WTC11 (cell line): ENCODE measurements at regions not wholly inside any gene's neighbourhood (a gene's known extent, or its start where the extent isn't known, plus 50 kb on each side); places are given as distances from the start of the nearest gene placed in this dataset.

Experiments
- ATAC-seq: fragments of 200-7000 bp; cut with Tn5 transposase; 2 replicates; pipeline ENCODE4 v1.10.0; 2021; ENCODE audit warnings: mild to moderate bottlenecking, moderate library complexity
- CTCF ChIA-PET: fragments of 300-600 bp; sonication (Branson Sonifier 250); formaldehyde crosslinking; loops from one replicate; lab custom pipeline; 2021; ENCODE audit warnings: antibody characterized with exemption; lab: Charles Lee
- POLR2A ChIA-PET: fragments of 350-600 bp; sonication (Branson Sonifier 250); formaldehyde crosslinking; loops from one replicate; lab custom pipeline; 2021; ENCODE audit warnings: antibody characterized with exemption; lab: Charles Lee
- DNase-seq: peaks from one replicate; pipeline ENCODE4 v3.0.0; 2021; ENCODE audit warnings: low spot score
- H3K27ac Mint-ChIP-seq: 2 replicates; pipeline ENCODE4 v1.8.0; 2021; ENCODE audit warnings: mixed read lengths
- H3K27me3 Mint-ChIP-seq: 2 replicates; pipeline ENCODE4 v1.8.0; 2021; ENCODE audit warnings: low read depth, mild to moderate bottlenecking, moderate library complexity, mixed read lengths
- H3K36me3 Mint-ChIP-seq: 2 replicates; pipeline ENCODE4 v1.8.0; 2021; ENCODE audit warnings: mixed read lengths
- H3K4me1 Mint-ChIP-seq: 2 replicates; pipeline ENCODE4 v1.8.0; 2022; ENCODE audit warnings: mixed read lengths
- H3K4me3 Mint-ChIP-seq: 2 replicates; pipeline ENCODE4 v1.8.0; 2021; ENCODE audit warnings: mild to moderate bottlenecking, moderate library complexity, mixed read lengths
- H3K9me3 Mint-ChIP-seq: 2 replicates; pipeline ENCODE4 v1.8.0; 2021; ENCODE audit warnings: mixed read lengths
- ATF1 ChIP-seq: sonication (generic); formaldehyde crosslinking; IDR thresholded peaks from 2 replicates; pipeline ENCODE4 v1.8.1; 2023; ENCODE audit warnings: mild to moderate bottlenecking, moderate library complexity, missing genetic modification reagents
- ATF3 ChIP-seq: sonication (generic); formaldehyde crosslinking; conservative IDR thresholded peaks from 2 replicates; pipeline ENCODE4 v1.8.1; 2022; ENCODE audit warnings: mild to moderate bottlenecking, missing genetic modification reagents
- CBFB ChIP-seq: sonication (generic); formaldehyde crosslinking; IDR thresholded peaks from 2 replicates; pipeline ENCODE4 v1.8.1; 2022; ENCODE audit warnings: mild to moderate bottlenecking, low read depth, missing genetic modification reagents
- CDX4 ChIP-seq: fragments of 250-450 bp; sonication (Bioruptor Pico); IDR thresholded peaks from 2 replicates; pipeline ENCODE4 v1.9.0; 2021; ENCODE audit warnings: moderate library complexity, mild to moderate bottlenecking, inconsistent platforms, borderline replicate concordance
- E2F1 ChIP-seq: sonication (generic); formaldehyde crosslinking; IDR thresholded peaks from 2 replicates; pipeline ENCODE4 v1.8.0; 2022; ENCODE audit warnings: mild to moderate bottlenecking, missing genetic modification reagents
- FOXK1 ChIP-seq: sonication (generic); formaldehyde crosslinking; IDR thresholded peaks from 2 replicates; pipeline ENCODE4 v1.8.0; 2022; ENCODE audit warnings: mild to moderate bottlenecking, moderate library complexity, missing genetic modification reagents
- FOXP4 ChIP-seq: sonication (generic); formaldehyde crosslinking; IDR thresholded peaks from 2 replicates; pipeline ENCODE4 v1.8.0; 2022; ENCODE audit warnings: mild to moderate bottlenecking, missing genetic modification reagents
- GABPB1 ChIP-seq: sonication (generic); formaldehyde crosslinking; IDR thresholded peaks from 2 replicates; pipeline ENCODE4 v1.8.1; 2023; ENCODE audit warnings: mild to moderate bottlenecking, missing genetic modification reagents
- IRF1 ChIP-seq: sonication (generic); formaldehyde crosslinking; IDR thresholded peaks from 2 replicates; pipeline ENCODE4 v1.8.0; 2023; ENCODE audit warnings: missing genetic modification reagents
- IRF2 ChIP-seq: sonication (generic); formaldehyde crosslinking; IDR thresholded peaks from 2 replicates; pipeline ENCODE4 v1.8.0; 2022; ENCODE audit warnings: low read depth, missing genetic modification reagents, borderline replicate concordance
- JAZF1 ChIP-seq: fragments of 250-450 bp; sonication (Bioruptor Pico); IDR thresholded peaks from 2 replicates; pipeline ENCODE4 v1.9.0; 2021; ENCODE audit warnings: moderate library complexity, mild to moderate bottlenecking, inconsistent platforms
- MAX ChIP-seq: sonication (generic); formaldehyde crosslinking; IDR thresholded peaks from 2 replicates; pipeline ENCODE4 v1.8.0; 2022; ENCODE audit warnings: mild to moderate bottlenecking, missing genetic modification reagents
- MXD4 ChIP-seq: fragments of 250-450 bp; sonication (Bioruptor Pico); IDR thresholded peaks from 2 replicates; pipeline ENCODE4 v1.8.0; 2021; ENCODE audit warnings: mild to moderate bottlenecking, moderate library complexity, borderline replicate concordance
- NFYB ChIP-seq: sonication (generic); formaldehyde crosslinking; conservative IDR thresholded peaks from 2 replicates; pipeline ENCODE4 v1.8.0; 2022; ENCODE audit warnings: low read depth, missing genetic modification reagents
- NR2C2 ChIP-seq: sonication (generic); formaldehyde crosslinking; IDR thresholded peaks from 2 replicates; pipeline ENCODE4 v1.8.0; 2022; ENCODE audit warnings: mild to moderate bottlenecking, missing genetic modification reagents
- PRRX2 ChIP-seq: fragments of 250-450 bp; sonication (Bioruptor Pico); IDR thresholded peaks from 2 replicates; pipeline ENCODE4 v1.8.0; 2021; ENCODE audit warnings: mild to moderate bottlenecking
- RORB ChIP-seq: fragments of 250-450 bp; sonication (Bioruptor Pico); IDR thresholded peaks from 2 replicates; pipeline ENCODE4 v1.9.0; 2021; ENCODE audit warnings: mild to moderate bottlenecking
- TCF7 ChIP-seq: sonication (generic); formaldehyde crosslinking; IDR thresholded peaks from 2 replicates; pipeline ENCODE4 v1.8.0; 2022; ENCODE audit warnings: mild to moderate bottlenecking, low read depth, missing genetic modification reagents, moderate library complexity
- TEAD1 ChIP-seq: sonication (generic); formaldehyde crosslinking; IDR thresholded peaks from 2 replicates; pipeline ENCODE4 v1.8.0; 2022; ENCODE audit warnings: mild to moderate bottlenecking, missing genetic modification reagents
- USF1 ChIP-seq: sonication (generic); formaldehyde crosslinking; IDR thresholded peaks from 2 replicates; pipeline ENCODE4 v1.8.0; 2022; ENCODE audit warnings: mild to moderate bottlenecking, missing genetic modification reagents
- ZBTB21 ChIP-seq: sonication (generic); formaldehyde crosslinking; IDR thresholded peaks from 2 replicates; pipeline ENCODE4 v1.8.1; 2023; ENCODE audit warnings: mild to moderate bottlenecking, missing genetic modification reagents, borderline replicate concordance
- ZMAT4 ChIP-seq: fragments of 250-450 bp; sonication (Bioruptor Pico); IDR thresholded peaks from 2 replicates; pipeline ENCODE4 v1.9.0; 2021; ENCODE audit warnings: mild to moderate bottlenecking
- ZNF121 ChIP-seq: sonication (generic); formaldehyde crosslinking; IDR thresholded peaks from 2 replicates; pipeline ENCODE4 v1.8.0; 2023; ENCODE audit warnings: missing genetic modification reagents
- ZNF232 ChIP-seq: sonication (generic); formaldehyde crosslinking; IDR thresholded peaks from 2 replicates; pipeline ENCODE4 v1.8.0; 2022; ENCODE audit warnings: mild to moderate bottlenecking, missing genetic modification reagents
- ZNF281 ChIP-seq: sonication (generic); formaldehyde crosslinking; IDR thresholded peaks from 2 replicates; pipeline ENCODE4 v1.8.0; 2023; ENCODE audit warnings: mild to moderate bottlenecking, missing genetic modification reagents

GRCh38 chr2:181196401-181196800, 216.0 kb downstream of the UBE2E3 start:
- H3K4me3 Mint-ChIP-seq, result no peak overlapping the region
- CTCF ChIA-PET, result no interaction called here
- H3K27me3 Mint-ChIP-seq, result no peaks in the 10 kb centered on the region
- TF ChIP-seq ATF3 (no peak), NR2C2 (CRISPR knock-in tag) (no peak), RORB (CRISPR knock-in tag) (no peak), MAX (CRISPR knock-in tag) (no peak), TEAD1 (no peak), GABPB1 (no peak), IRF1 (CRISPR knock-in tag) (no peak), TCF7 (CRISPR knock-in tag) (no peak), MXD4 (CRISPR knock-in tag) (no peak), ZNF121 (CRISPR knock-in tag) (no peak), NFYB (CRISPR knock-in tag) (no peak), FOXP4 (no peak)
- TF ChIP-seq, all 79 proteins: peak for 0
- DNase-seq, result no peak
- Mint-ChIP-seq H3K36me3 (no peaks in the 10 kb centered on the region), H3K27ac (no peak overlapping the region), H3K4me1 (no peaks in the 10 kb centered on the region), H3K9me3 (no peaks in the 10 kb centered on the region)
- POLR2A ChIA-PET, result no interaction called here
- ATAC-seq, result no peak

- POLR2A ChIA-PET, result no interaction called here
- no peak for ATAC-seq
- H3K4me1 Mint-ChIP-seq, result no peaks in the 10 kb centered on the region
Observed at GRCh38 chr2:181197140-181197760, 216.8 kb downstream of the UBE2E3 start.

More at GRCh38 chr2:181197140-181197760, 216.8 kb downstream of the UBE2E3 start:
- Mint-ChIP-seq H3K27ac (no peak overlapping the region), H3K4me3 (no peak overlapping the region), H3K36me3 (no peaks in the 10 kb centered on the region), H3K27me3 (no peaks in the 10 kb centered on the region), H3K9me3 (no peaks in the 10 kb centered on the region)
- CTCF ChIA-PET, result no interaction called here
- TF ChIP-seq IRF2 (CRISPR knock-in tag) (no peak), CDX4 (no peak), E2F1 (CRISPR knock-in tag) (no peak), TCF7 (CRISPR knock-in tag) (no peak), ZBTB21 (CRISPR knock-in tag) (no peak), FOXK1 (CRISPR knock-in tag) (no peak), JAZF1 (no peak), ZNF281 (no peak), ZNF232 (CRISPR knock-in tag) (no peak), ZMAT4 (CRISPR knock-in tag) (no peak), CBFB (CRISPR knock-in tag) (no peak), TEAD1 (no peak), PRRX2 (CRISPR knock-in tag) (no peak), ATF1 (CRISPR knock-in tag) (no peak), ATF3 (no peak), USF1 (CRISPR knock-in tag) (no peak)
- DNase-seq, result no peak
